ENCODE measurements at regions not wholly inside any gene's neighbourhood (a gene's known extent, or its start where the extent isn't known, plus 50 kb on each side); places are given as distances from the start of the nearest gene placed in this dataset.

DNA sequence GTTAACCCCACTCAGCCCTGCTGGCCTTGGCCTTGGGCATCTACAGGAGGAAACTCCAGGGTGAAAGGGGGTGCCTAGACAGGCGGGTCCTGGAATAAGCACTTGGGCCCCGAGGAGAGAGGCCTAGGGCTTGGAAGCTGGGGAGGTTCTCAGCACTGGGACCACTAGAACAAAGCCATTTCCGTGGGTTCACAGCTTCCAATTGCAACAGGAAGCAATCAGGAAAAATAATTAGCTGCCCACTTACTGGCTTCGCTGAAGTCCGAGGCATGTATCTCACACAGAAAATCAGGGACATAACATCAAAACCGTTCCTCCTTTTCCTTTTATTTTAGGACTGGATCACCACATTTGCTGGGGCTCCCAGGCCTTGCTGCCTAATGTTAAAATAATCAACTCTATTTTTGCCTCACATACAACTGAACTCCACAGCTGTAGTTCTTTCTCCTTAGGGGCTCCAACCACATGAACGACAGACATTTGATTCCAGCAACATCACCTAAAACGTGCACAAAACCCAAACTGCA lies 161.1 kb upstream of the GRK3 start:
- Histone ChIP-seq H3K27me3 (ENCODE audit: control insufficient read depth, insufficient read depth, low read length, poor library complexity, severe bottlenecking) (peaks cover 34% of the 10 kb centered on the region), H3K4me3 (ENCODE audit: insufficient read depth, low read depth, low read length) (peak overlapping the region; percentile 56), H3K36me3 (ENCODE audit: control insufficient read depth, insufficient read depth, low read length) (no peaks in the 10 kb centered on the region), H3K4me1 (ENCODE audit: control insufficient read depth, insufficient read depth, low read length) (peaks cover 13% of the 10 kb centered on the region), H3K27ac (ENCODE audit: insufficient read depth, low read depth, low read length, poor library complexity, severe bottlenecking) (no peak overlapping the region), H3K9me3 (ENCODE audit: control insufficient read depth, low read length) (no peaks in the 10 kb centered on the region)
- WGBS, 2 experiments, result 62 to 66% methylated on average over 8 of the region's 8 CpGs

DNA sequence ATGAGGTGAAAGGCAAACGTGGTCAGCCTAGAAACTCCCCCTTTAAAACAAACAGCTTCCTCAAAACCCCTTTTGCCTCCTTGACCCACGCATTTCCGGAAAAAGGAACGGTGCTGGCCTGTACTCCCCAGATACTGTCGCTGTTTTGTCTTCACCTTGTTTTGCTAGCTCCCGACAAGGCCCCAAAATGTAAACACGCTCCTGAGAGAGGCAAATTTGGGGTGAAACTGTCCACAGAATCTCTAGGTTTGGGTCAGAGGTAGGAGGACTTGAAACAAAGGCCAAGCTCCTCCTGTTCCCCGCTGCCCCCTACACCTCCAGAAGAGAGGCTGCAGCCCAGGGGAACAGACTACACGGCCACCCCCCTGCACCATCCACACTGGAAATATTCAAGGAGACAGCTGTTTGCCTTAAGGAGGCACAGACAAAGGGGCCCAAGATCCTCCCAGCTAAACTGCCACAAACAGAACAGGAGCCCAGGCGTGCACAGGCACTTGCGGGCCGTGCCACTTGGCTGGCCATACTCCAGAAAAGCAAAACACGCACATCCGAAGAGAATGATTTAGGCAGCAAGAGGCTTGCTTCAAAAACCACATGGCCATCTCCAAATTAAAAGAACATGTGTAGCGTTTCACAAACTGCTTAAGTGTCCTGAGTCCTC lies 160.5 kb upstream of the GRK3 start:
- H3K36me3 ChIP-seq (ENCODE audit: control insufficient read depth, insufficient read depth, low read length), result no peaks in the 10 kb centered on the region
- H3K4me3 ChIP-seq (ENCODE audit: insufficient read depth, low read depth, low read length), result peak overlapping the region; percentile 56
- H3K4me1 ChIP-seq (ENCODE audit: control insufficient read depth, insufficient read depth, low read length), result peaks cover 13% of the 10 kb centered on the region
- WGBS, 2 experiments, result 25 to 27% methylated on average over 15 of the region's 15 CpGs
- H3K27me3 ChIP-seq (ENCODE audit: control insufficient read depth, insufficient read depth, low read length, poor library complexity, severe bottlenecking), result peaks cover 34% of the 10 kb centered on the region
- H3K27ac ChIP-seq (ENCODE audit: insufficient read depth, low read depth, low read length, poor library complexity, severe bottlenecking), result no peak overlapping the region
- H3K9me3 ChIP-seq (ENCODE audit: control insufficient read depth, low read length), result no peaks in the 10 kb centered on the region

DNA sequence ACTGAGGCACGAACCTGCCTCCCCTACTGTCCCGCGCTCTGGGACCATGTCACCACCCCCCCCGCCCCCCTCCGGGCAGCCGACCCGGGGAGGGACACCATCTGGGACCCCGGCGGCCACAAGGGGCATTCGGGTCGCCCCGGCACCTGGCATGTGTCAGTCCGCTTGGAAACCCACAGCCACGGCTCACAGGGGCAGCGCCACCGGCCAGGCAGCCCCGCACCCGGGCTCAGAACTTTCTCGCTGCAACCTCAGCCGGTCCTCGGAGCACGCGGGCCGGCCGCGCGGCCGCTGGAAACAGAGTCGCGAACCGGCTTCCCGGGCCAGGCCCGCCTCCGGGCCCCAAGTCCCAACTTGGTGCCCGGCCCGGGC lies 159.9 kb upstream of the GRK3 start:
- no peak overlapping the region for H3K27ac ChIP-seq (ENCODE audit: insufficient read depth, low read depth, low read length, poor library complexity, severe bottlenecking)
- 1% methylated on average over 34 to 35 of the region's 36 CpGs for WGBS, 2 experiments

DNA sequence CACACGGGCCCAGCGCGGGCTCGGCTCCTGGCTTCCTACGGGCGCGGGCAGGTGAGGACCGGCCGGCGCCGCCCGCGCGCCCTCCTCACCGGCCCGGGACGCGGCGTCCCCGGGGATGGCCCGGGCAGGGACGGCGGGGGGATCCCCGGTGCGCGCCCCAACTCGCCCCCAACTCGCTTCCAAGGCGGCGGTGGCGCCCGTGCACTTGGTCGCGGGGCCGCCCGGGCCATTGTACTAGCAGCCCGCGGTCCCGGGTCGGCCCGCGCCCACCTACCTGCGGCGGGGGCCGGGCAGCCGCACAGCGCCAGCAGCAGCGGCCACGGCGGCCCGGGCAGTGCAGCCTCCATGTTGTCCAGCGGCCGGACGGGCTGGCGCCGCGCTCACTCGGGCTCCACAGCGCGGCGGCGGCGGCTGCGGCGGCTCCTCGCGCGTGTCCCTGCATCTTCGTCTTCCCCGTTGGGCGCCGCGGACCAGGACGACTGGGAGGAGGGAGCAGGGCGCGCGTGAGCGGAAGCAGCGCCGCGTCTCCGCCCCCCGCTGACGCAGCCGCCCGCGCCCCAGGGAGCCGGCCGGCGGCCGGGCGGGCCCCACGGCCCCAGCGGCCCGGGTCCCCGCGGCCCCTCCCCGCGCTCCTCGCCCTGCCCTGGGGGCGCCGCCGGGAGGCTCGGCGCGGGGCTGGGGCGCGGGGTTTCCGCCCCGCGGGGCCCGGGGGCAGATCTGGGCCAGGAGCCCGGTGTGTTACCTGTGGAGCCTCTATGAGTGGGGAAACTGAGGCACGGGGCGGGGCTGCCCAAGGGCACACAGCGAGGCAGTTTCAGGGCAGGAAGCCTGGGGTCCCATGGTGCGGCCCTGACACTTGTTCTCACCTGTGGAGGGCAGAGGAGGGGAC lies 159.3 kb upstream of the GRK3 start:
- 2% methylated on average over 117 of the region's 117 CpGs for WGBS, 2 experiments
- peak overlapping the region; percentile 56 for H3K4me3 ChIP-seq (ENCODE audit: insufficient read depth, low read depth, low read length)
- H3K4me1 ChIP-seq (ENCODE audit: control insufficient read depth, insufficient read depth, low read length), result peaks cover 13% of the 10 kb centered on the region
- H3K36me3 ChIP-seq (ENCODE audit: control insufficient read depth, insufficient read depth, low read length), result no peaks in the 10 kb centered on the region
- H3K27ac ChIP-seq (ENCODE audit: insufficient read depth, low read depth, low read length, poor library complexity, severe bottlenecking), result no peak overlapping the region
- H3K27me3 ChIP-seq (ENCODE audit: control insufficient read depth, insufficient read depth, low read length, poor library complexity, severe bottlenecking), result peaks cover 34% of the 10 kb centered on the region
- H3K9me3 ChIP-seq (ENCODE audit: control insufficient read depth, low read length), result no peaks in the 10 kb centered on the region

More for the DNA sequence above, 159.9 kb upstream of the GRK3 start:
- Histone ChIP-seq H3K27me3 (ENCODE audit: control insufficient read depth, insufficient read depth, low read length, poor library complexity, severe bottlenecking) (peaks cover 34% of the 10 kb centered on the region), H3K4me1 (ENCODE audit: control insufficient read depth, insufficient read depth, low read length) (peaks cover 13% of the 10 kb centered on the region), H3K36me3 (ENCODE audit: control insufficient read depth, insufficient read depth, low read length) (no peaks in the 10 kb centered on the region), H3K4me3 (ENCODE audit: insufficient read depth, low read depth, low read length) (peak overlapping the region; percentile 56), H3K9me3 (ENCODE audit: control insufficient read depth, low read length) (no peaks in the 10 kb centered on the region)

DNA sequence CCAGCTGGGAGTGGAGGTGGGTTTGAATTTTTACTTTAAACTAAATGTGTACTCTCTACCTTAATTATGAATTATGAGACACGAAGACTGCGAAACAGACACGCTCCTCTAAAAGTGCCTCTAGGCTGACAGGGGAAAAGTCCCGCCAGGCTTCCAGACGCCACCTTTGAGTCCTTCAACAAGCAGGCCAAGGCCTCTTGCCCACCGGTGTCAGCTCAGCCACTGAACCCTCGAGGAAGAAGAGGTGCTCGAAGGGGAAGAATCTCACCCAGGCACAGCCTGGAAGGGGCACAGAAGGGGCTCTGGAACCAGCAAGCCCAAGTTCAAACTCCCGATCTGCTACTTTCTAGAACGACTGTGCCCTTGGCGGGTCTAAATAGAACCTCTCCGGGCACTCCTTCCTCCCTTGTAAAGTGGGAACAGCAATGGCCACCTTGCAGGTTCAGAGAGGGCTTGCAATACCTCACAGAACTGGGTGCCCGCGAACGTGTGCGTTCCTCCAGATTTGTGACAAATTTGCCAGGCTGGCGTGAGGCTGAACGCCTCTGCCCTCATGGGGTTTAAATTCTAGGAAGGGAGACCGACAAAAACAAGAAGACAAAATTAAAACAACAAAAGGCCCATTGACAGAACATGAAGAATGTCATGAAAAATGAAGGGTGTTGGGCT lies 158.5 kb upstream of the GRK3 start:
- no peaks in the 10 kb centered on the region for H3K36me3 ChIP-seq (ENCODE audit: control insufficient read depth, insufficient read depth, low read length)
- H3K4me3 ChIP-seq (ENCODE audit: insufficient read depth, low read depth, low read length), result peak overlapping the region; percentile 56
- peaks cover 34% of the 10 kb centered on the region for H3K27me3 ChIP-seq (ENCODE audit: control insufficient read depth, insufficient read depth, low read length, poor library complexity, severe bottlenecking)
- H3K4me1 ChIP-seq (ENCODE audit: control insufficient read depth, insufficient read depth, low read length), result peaks cover 13% of the 10 kb centered on the region
- no peaks in the 10 kb centered on the region for H3K9me3 ChIP-seq (ENCODE audit: control insufficient read depth, low read length)
- H3K27ac ChIP-seq (ENCODE audit: insufficient read depth, low read depth, low read length, poor library complexity, severe bottlenecking), result no peak overlapping the region
- 86 to 88% methylated on average over 19 of the region's 19 CpGs for WGBS, 2 experiments

DNA sequence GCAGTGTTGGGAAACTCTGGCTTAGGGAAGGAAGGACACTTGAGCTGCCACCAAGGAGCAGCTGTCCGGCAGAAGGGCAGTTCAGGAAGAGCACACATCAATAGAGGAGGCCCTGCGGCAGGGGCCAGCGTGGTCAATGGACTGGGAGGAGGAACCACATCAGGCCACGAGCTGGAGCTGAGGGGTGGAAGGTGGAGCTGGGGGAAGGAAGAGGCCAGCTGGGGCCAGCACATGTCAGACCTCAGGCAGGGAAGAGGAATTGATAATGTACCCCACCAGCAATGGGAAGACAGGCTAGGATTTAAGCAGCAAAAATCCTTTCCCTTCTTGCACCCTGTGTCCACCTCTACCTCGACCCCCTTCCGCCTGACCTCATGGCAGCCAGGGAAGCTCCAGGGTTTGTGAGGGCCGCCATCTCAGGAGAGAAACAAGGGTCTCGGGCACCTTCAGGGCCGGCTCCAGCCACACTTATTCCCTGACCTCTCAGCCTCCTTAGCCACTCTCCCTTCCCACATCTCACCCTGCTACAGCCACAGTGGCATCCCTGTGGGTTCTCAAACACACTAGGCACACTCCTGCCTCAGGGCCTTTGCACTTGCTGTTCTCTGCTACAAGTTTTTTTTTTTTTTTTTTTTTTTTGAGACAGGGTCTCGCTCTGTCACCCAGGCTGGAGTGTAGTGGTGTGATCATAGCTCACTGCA lies 157.8 kb upstream of the GRK3 start:
- no peaks in the 10 kb centered on the region for H3K36me3 ChIP-seq (ENCODE audit: control insufficient read depth, insufficient read depth, low read length)
- no peaks in the 10 kb centered on the region for H3K9me3 ChIP-seq (ENCODE audit: control insufficient read depth, low read length)
- H3K27me3 ChIP-seq (ENCODE audit: control insufficient read depth, insufficient read depth, low read length, poor library complexity, severe bottlenecking), result peaks cover 34% of the 10 kb centered on the region
- H3K27ac ChIP-seq (ENCODE audit: insufficient read depth, low read depth, low read length, poor library complexity, severe bottlenecking), result no peak overlapping the region
- 82 to 83% methylated on average over 10 of the region's 10 CpGs for WGBS, 2 experiments
- peaks cover 13% of the 10 kb centered on the region for H3K4me1 ChIP-seq (ENCODE audit: control insufficient read depth, insufficient read depth, low read length)
- H3K4me3 ChIP-seq (ENCODE audit: insufficient read depth, low read depth, low read length), result no peak overlapping the region

DNA sequence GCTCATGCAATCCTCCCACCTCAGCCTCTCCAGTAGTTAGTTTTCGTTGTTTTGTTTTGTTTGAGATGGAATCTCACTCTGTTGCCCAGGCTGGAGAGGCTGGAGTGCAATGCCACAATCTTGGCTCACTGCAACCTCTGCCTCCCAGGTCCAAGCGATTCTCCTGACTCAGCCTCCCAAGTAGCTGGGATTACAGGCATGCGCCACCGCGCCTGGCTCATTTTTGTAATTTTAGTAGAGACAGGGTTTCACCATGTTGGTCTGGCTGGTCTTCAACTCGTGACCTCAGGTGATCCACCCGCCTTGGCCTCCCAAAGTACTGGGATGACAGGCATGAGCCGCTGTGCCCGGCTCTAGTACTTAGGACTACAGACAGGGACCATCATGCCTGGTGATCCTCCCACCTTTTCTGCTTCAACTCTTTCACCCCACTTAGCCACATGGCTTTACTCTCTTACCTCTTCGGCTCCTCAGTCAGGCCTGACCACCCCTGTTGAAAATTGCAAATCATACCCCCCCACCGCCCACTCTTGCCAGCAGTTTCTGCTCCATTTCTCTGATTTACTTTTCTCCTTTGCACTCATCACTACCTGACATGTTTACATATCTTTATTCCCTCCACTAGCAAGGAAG lies 157.1 kb upstream of the GRK3 start:
- Histone ChIP-seq H3K4me3 (ENCODE audit: insufficient read depth, low read depth, low read length) (no peak overlapping the region), H3K9me3 (ENCODE audit: control insufficient read depth, low read length) (no peaks in the 10 kb centered on the region), H3K36me3 (ENCODE audit: control insufficient read depth, insufficient read depth, low read length) (no peaks in the 10 kb centered on the region), H3K4me1 (ENCODE audit: control insufficient read depth, insufficient read depth, low read length) (peaks cover 13% of the 10 kb centered on the region), H3K27ac (ENCODE audit: insufficient read depth, low read depth, low read length, poor library complexity, severe bottlenecking) (no peak overlapping the region), H3K27me3 (ENCODE audit: control insufficient read depth, insufficient read depth, low read length, poor library complexity, severe bottlenecking) (peaks cover 34% of the 10 kb centered on the region)
- WGBS, 2 experiments, result 88% methylated on average over 11 of the region's 11 CpGs

DNA sequence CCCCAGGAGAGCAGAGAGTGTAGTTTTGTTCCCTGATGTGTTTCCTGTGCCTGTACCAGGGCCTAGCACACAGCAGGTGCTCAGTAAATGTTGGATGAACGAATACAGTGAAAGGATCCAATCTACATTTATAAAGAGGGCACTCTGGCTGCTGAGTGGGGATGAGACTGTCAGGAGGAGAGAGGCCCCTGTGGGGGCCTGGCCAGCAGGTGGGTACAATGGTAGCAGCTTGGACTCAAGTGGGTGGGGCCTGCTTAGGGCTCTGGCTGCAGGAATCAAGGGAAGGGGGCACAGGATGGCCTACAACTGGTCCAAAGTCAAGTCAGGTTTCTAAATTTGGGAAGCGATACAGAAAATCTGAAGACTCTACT lies 156.6 kb upstream of the GRK3 start:
- 47 to 48% methylated on average over 2 of the region's 2 CpGs for WGBS, 2 experiments

DNA sequence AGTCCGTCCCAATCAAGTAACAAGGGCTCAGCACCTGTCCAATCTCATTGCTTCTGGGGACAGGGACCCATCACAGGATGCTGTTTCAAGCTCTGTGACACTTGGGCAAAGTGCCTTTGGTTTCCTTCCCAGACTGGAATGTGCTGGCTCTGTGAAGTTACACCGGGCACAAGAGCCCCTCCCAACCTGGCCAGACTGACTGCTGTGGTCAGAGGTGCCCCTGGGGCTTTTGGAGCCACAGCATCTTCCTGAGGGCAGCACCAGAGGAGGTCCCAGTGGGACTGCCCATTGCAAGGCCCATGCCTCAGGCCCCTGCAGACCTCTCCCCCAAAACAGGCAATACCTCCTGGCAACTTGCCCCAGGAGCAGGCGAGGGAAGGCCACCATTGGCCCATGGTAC lies 155.2 kb upstream of the GRK3 start:
- peaks cover 23% of the 10 kb centered on the region for H3K27me3 ChIP-seq (ENCODE audit: control insufficient read depth, insufficient read depth, low read length, poor library complexity, severe bottlenecking)
- no peak overlapping the region for H3K27ac ChIP-seq (ENCODE audit: insufficient read depth, low read depth, low read length, poor library complexity, severe bottlenecking)
- peaks cover under 1% of the 10 kb centered on the region for H3K4me1 ChIP-seq (ENCODE audit: control insufficient read depth, insufficient read depth, low read length)
- no peaks in the 10 kb centered on the region for H3K9me3 ChIP-seq (ENCODE audit: control insufficient read depth, low read length)
- WGBS, 2 experiments, result 82% methylated on average over 3 of the region's 3 CpGs
- H3K4me3 ChIP-seq (ENCODE audit: insufficient read depth, low read depth, low read length), result no peak overlapping the region
- H3K36me3 ChIP-seq (ENCODE audit: control insufficient read depth, insufficient read depth, low read length), result no peaks in the 10 kb centered on the region

More for the DNA sequence above, 156.6 kb upstream of the GRK3 start:
- H3K4me3 ChIP-seq (ENCODE audit: insufficient read depth, low read depth, low read length), result no peak overlapping the region
- H3K27ac ChIP-seq (ENCODE audit: insufficient read depth, low read depth, low read length, poor library complexity, severe bottlenecking), result no peak overlapping the region
- H3K27me3 ChIP-seq (ENCODE audit: control insufficient read depth, insufficient read depth, low read length, poor library complexity, severe bottlenecking), result peaks cover 34% of the 10 kb centered on the region
- H3K4me1 ChIP-seq (ENCODE audit: control insufficient read depth, insufficient read depth, low read length), result peaks cover 13% of the 10 kb centered on the region
- no peaks in the 10 kb centered on the region for H3K9me3 ChIP-seq (ENCODE audit: control insufficient read depth, low read length)
- H3K36me3 ChIP-seq (ENCODE audit: control insufficient read depth, insufficient read depth, low read length), result no peaks in the 10 kb centered on the region
